ENCODE measurements at regions not wholly inside any gene's neighbourhood (a gene's known extent, or its start where the extent isn't known, plus 50 kb on each side); places are given as distances from the start of the nearest gene placed in this dataset.

DNA sequence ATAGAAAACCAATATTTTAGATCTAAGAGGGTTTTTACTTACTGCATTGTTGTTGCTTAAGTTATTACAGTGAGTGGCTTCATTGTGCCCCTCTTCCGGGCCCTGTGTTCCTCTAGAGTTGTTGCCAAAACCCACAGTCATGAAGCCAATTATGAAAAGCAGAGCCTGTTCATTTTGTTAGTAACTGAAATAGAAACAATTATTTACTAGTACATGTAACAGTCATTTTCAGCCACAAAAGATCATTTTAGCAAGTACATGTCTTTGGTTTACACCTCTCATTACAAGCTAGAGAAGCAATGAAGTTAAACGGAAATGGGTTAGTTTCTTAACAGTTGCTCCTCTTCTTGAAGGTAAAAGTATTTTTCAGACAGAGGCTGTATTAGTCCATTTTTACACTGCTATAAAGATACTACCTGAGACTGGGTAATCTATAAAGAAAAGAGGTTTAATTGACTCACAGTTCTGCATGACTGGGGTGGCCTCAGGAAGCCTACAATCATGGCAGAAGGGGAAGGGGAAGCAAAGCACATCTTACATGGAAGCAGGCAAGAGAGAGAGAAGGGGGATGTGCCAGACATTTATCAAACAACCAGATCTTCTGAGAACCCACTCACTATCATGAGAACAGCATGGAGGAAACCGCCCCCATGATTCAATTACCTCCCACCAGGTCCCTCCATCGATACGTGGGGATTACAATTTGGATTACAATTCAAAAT is 380.5 kb downstream of the SFMBT2 start:
- TF ChIP-seq EZH2phosphoT487 (IDR thresholded peaks at IDR 0.05; ENCODE audit: unreplicated experiment) (no peak), STAT1 (IDR thresholded peaks at IDR 0.05; ENCODE audit: unreplicated experiment) (no peak)
